ENCODE measurements at regions not wholly inside any gene's neighbourhood (a gene's known extent, or its start where the extent isn't known, plus 50 kb on each side); places are given as distances from the start of the nearest gene placed in this dataset.

GRCh38 chr7:41633690-41634089, 69.2 kb downstream of the INHBA start:
- no peak for DNase-seq (ENCODE audit: low spot score)

DNA sequence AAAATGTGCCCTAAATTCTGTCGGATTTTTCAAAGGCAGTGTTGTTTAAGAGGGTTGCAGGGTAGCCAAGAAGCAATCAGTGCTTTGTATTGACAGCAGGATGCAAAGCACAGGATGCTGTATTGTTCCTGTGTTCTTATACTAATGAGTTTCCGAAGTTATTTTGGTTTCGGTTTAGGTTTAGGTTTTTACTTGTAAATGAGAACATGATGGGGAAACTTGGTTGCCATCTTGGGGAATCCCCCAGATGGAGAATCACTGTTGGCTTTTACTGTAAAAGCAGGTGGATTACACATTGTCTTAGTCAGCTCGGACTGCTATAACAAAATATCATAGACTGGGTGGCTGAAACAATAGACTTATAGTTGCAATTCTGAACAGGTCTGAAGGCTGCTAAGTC, 72.1 kb downstream of the INHBA start:
- DNase-seq (ENCODE audit: low spot score), result no peak

DNA sequence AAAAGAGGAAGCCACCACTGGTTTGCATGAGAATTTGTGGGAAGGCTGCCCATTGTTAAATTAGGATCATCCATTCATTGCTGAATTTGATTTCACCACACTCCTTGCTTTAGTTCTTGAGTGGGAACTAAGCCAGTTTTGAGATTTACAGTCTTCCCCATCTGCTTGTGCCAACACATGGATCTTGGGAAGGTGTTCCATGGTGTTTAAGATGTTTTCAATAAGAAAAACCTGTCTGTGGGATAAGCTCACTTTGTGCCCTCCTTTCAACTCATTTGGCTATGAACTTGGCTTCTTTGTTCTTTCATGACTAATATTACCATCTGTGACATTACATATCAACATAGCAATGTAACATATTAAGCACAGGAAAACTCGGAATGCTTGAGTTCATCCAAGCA, 73.2 kb downstream of the INHBA start:
- DNase-seq (ENCODE audit: low spot score), result no peak

DNA sequence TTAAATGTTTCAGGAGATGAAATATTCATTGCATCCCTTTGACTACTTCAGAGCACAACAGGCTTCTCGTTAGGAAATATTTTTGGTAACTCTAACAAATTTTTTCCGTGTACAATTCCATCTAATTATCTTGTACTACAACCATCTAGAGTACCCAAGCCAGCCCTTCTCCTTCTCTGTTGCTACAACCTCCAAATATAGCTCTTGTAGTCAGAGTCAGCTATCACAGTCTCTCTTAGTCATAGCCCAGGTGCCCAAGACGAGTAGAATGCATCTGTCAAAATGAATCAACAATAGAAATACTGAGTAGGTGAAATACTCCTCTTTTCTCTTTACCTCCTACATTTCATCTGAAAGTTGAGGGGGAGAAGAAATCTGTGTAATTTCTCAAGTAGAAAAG, 74.0 kb downstream of the INHBA start:
- DNase-seq (ENCODE audit: low spot score), result no peak

GRCh38 chr7:41627645-41628298, 75.1 kb downstream of the INHBA start:
- DNase-seq (ENCODE audit: low spot score), result no peak

GRCh38 chr7:41624818-41625217, 78.1 kb downstream of the INHBA start:
- DNase-seq (ENCODE audit: low spot score), result no peak

- DNase-seq (ENCODE audit: low spot score), result no peak
Measured at GRCh38 chr7:41621953-41622831, 80.7 kb downstream of the INHBA start.

DNA sequence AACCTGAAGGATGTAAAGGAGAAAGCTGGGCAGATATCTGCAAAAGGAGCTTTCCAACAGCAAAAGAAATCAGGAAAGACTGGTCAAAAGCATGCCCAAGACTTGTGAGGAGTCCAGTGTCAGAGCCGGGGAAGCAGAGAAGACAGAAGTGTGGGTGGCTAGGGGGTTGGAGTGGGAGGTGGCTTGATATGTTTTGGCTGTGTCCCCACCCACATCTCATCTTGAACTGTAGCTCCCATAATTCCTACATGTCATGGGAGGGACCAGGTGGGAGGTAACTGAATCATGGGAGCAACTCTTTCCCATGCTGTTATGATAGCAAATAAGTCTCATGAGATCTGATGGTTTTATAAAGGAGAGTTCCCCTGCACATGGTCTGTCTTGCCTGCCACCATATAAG, 84.9 kb downstream of the INHBA start:
- DNase-seq (ENCODE audit: low spot score), result no peak

DNA sequence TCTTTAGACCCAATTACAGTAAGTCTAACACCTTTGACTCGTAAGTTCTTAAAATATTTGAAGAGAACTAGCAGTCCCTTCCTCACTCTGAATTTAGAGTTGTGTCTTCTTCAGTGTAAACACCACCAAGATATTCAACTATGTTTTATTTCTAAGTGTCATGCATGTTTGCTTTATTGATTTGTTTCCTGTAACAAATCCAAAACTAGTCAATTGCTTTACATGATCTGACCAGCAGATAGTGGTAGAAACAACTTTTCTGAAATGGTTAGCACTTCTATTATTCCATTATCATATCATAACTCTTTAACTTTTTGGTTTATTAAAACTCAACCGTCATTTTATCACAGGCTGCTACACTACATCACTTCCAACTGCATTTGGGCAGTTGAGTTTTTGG, 90.1 kb downstream of the INHBA start:
- DNase-seq (ENCODE audit: low spot score), result no peak

- no peak for DNase-seq (ENCODE audit: low spot score)
Measured at GRCh38 chr7:41612386-41612785, 90.5 kb downstream of the INHBA start.

- DNase-seq (ENCODE audit: low spot score), result no peak
Measured at GRCh38 chr7:41608447-41608846, 94.4 kb downstream of the INHBA start.

- DNase-seq (ENCODE audit: low spot score), result no peak
Measured at GRCh38 chr7:41603985-41604384, 98.9 kb downstream of the INHBA start.

GRCh38 chr7:41599760-41600159, 103.1 kb downstream of the INHBA start:
- DNase-seq (ENCODE audit: low spot score), result no peak

- DNase-seq (ENCODE audit: low spot score), result no peak
Measured at GRCh38 chr7:41592794-41593193, 110.1 kb downstream of the INHBA start.

- DNase-seq (ENCODE audit: low spot score), result no peak
Measured at GRCh38 chr7:41592236-41592635, 110.7 kb downstream of the INHBA start.

DNA sequence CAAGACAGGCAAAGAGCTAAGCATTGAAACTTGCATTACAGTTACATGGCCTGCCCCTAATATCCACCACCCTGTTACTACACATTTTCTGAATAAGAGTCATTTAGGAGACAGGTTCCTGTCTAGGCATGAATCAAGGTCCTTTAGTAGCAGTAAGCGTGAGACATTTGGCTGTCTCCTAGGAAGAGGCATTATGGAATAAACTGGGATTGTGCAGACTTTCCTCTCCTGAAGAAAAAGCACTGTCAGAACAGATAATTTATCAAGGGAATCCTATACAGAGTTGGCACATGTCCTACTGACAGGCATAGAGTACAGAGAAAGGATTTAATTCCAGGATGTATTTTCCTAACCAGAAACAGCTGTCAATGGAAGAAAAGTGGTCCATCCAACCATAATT, 111.9 kb downstream of the INHBA start:
- no peak for DNase-seq (ENCODE audit: low spot score)

DNA sequence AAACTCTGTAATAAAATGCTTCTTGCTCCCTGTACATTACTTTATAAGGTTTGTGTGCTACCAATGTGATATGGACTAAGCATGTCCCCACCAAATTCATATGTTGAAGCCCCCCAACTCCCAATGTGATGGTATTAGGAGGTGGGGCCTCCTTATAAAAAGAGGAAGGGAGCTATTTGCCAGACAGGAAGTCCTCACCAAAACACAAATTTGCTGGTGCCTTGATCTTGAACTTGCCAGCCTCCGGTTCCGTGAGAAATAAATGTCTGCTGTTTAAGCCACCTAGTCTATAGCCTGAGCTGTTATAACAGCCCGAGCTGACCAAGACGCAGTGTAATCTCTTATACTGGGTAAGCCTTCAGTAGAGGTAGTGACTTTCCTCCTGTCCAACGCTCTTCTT, 114.5 kb downstream of the INHBA start:
- no peak for DNase-seq (ENCODE audit: low spot score)

DNA sequence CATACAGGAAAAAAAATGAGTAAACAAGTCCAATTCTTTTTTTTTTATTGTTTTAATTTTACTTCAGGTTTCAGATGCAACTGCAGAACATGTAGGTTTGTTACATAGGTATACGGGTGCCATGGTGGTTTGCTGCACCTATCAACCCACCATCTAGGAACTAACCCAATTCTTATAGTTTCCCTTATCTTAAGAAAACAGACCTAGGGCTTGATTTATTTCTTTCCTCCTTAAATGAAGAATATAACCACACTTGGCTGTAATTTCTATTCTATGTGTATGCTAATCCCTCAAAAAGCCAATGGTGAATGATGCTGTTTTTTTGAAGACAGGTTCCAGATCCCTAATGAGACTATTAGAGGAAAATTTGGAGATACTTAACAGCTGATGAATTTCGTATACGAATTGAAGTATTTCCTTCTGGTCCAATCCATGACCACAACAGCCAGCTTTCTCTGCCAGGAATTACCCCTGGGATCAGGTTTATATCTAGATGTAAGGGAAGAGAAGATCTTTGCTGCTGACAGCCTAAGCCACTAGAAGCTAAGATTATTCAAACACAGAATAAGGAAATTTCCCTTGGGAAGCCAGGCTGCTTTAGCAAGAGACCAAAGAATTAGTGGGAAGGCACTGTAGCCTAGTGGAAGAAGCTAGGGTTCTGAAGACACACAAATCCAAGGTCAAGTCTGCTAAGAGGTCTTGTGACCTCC, 115.8 kb downstream of the INHBA start:
- no peak for DNase-seq (ENCODE audit: low spot score)

- no peak for DNase-seq (ENCODE audit: low spot score)
Measured at GRCh38 chr7:41584746-41585145, 118.1 kb downstream of the INHBA start.

DNA sequence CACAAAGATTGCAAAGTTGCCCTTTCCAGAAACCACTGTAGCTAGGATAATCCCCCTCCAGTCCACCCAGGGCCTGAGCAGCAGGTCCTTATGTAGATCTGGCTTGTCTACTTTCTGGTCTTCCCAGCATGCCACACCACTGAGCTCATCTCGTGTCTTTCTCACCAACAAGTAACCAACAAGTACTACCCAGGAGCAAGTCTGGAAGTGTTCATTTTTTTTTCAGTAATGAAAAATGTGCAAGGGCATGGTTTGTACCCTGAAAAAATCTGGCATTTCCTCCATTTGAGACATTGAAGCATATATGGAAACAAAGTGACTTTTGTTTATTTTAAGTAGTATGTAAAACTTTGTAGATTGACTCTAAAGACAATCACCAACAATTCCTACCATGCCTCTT, 120.8 kb downstream of the INHBA start:
- no peak for DNase-seq (ENCODE audit: low spot score)

GRCh38 chr7:41581041-41581440, 121.8 kb downstream of the INHBA start:
- DNase-seq (ENCODE audit: low spot score), result no peak

DNA sequence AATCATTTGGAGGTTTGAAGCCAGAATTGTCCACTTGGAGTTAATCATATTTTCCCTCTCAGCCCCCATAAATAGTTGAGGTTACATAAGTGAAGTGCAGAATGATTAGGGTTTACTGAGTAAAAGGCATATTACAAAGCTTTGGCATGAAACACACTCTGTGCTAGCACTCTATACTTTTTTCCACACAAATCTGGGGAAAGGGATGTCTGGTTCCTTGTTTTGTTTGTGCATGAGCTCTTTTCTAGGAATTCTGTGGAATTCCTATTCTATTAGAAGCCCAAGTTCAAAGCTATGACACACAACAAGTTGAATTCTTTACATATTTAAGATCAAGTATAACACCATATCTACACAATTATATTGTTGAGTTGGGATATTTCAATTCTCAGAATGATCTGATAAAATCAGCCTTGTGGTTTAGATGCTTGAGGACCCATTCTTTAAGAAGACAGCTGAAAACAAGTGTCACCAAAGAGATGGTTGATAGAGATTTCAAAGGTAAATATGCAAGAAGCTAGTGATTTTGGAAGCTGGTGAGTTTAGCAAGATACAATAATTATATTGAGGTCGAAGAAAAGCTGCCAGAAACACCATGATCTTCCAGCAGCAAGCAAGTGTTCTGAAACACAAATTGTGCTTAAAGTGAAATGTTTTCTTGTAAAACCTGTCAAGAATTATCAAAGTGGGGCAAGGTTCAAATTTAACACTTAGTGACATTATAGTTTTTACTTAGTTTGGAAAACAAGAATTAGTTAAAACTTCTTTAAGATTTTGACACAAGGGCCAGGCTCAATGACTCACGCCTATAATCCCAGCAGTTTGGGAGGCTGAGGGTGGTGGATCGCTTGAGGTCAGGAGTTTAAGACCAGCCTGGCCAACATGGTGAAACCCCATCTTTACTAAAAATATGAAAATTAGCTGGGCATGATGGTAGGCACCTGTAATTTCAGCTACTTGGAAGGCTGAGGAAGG, 122.6 kb downstream of the INHBA start:
- DNase-seq (ENCODE audit: low spot score), result no peak

Measured in hematopoietic multipotent progenitor cell treated with erythropoietin and hydrocortisone succinate and interleukin-3 and kit ligand, for 15 days (in vitro differentiated cells).